Kidney glomerular epithelial cell (primary cell): ENCODE measurements at regions not wholly inside any gene's neighbourhood (a gene's known extent, or its start where the extent isn't known, plus 50 kb on each side); places are given as distances from the start of the nearest gene placed in this dataset.

Experiments
- DNase-seq: peaks from one replicate; lab custom pipeline; 2025; lab: John Stamatoyannopoulos, UW

GRCh38 chr1:42096554-42096953, 56.7 kb upstream of the GUCA2B start:
- no peak for DNase-seq

DNA sequence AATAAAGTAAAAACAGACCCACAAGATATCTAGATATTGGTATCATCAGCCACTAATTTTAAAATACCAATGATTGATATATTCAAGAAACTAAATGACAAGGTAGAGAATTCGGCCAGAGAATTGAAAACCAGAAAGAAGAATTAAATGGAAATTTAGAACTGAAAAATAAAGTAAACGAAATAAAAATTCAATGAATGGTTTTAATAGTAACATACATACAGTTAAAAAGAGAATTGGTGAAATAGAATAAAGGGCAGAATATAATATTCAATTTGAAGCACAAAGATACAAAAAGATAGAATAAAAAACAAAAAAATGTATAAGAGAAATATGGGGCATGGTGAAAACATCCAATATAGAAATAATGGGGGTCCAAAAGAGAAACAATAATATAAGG, 64.0 kb upstream of the GUCA2B start:
- no peak for DNase-seq

- no peak for DNase-seq
Observed at GRCh38 chr1:42086146-42086545, 67.1 kb upstream of the GUCA2B start.

- DNase-seq = no peak
Observed at GRCh38 chr1:42085596-42085995, 67.6 kb upstream of the GUCA2B start.

- DNase-seq = no peak
Observed at GRCh38 chr1:42081475-42081874, 71.7 kb upstream of the GUCA2B start.

DNA sequence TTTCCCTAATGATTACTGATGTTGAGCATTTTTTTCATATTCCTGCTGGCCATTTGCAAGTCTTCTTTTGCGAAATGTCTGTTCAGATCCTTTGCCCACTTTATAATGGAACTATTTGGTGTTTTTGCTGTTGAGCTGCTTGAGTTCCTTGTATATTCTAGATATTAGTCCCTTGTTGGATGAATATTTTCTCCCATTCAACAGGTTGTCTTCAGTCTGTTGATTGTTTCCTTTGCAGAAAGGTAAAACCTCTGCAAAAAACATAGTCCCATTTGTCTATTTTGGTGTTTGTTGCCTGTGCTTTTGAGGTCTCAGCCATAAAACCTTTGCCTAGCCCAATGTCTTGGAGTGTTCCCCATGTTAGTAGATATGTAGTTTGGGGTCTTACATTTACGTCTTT, 78.0 kb upstream of the GUCA2B start:
- DNase-seq = no peak

- DNase-seq = no peak
Observed at GRCh38 chr1:42070996-42071395, 82.2 kb upstream of the GUCA2B start.

- no peak for DNase-seq
Observed at GRCh38 chr1:42057800-42058199, 95.4 kb upstream of the GUCA2B start.

- DNase-seq = no peak
Observed at GRCh38 chr1:42056460-42056859, 96.8 kb upstream of the GUCA2B start.

DNA sequence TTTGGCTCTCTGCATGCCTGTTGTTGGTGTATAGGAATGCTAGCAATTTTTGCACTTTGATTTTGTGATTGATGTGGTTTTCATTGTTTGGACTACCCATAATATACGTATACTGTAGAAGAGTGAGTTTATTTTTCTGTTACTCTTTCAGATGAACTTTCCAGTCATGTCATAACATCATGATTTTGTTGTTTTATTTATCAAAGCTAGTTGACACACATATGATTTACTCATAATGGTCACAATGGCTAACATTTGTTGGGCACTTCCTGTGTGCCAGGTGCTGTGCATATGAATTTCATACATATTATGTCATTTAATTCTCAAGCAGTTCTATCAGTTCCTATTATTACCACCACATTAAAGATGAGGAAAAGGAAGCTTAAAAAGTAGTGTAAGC, 98.1 kb upstream of the GUCA2B start:
- DNase-seq = no peak

- no peak for DNase-seq
Observed at GRCh38 chr1:42052072-42052699, 101.0 kb upstream of the GUCA2B start.

DNA sequence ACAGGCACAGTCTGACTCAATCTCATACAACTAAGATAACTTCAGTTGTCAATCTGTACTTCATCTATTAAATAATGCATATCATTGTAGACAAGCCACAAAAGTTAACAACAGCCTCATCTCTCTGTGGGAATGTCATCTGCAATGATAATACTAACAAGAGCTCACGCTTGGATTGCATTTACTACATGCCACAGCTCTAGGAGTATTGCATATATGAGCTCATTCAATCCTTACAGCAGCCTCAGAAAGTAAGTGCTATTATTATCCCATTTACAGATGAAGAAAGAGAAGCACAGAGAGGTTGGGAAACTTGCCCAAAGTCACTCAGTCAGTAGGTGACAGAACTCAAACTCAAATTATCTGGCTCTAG, 105.7 kb upstream of the GUCA2B start:
- DNase-seq = no peak

GRCh38 chr1:42046761-42047507, 106.3 kb upstream of the GUCA2B start:
- no peak for DNase-seq

DNA sequence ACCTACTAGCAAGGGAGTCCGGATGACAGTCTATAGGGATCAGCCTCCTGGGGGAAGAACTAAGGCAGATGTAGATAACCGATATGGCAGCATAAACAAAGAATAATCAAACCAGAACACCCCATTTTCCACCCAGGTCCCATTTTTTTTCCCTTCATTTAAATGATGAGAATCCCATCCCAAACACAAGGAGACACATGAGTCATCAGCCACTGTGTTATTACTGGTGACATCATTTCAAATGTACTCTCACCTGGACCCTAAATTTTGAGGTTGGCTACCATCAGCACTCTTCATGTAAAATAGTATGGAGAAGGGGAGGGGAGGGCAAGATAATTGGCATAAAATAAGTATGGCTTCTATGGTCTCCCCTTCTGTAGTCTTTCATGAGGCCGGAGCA, 108.9 kb upstream of the GUCA2B start:
- DNase-seq = no peak

GRCh38 chr1:42043811-42044210, 109.4 kb upstream of the GUCA2B start:
- DNase-seq = no peak

GRCh38 chr1:42043182-42043581, 110.0 kb upstream of the GUCA2B start:
- no peak for DNase-seq

GRCh38 chr1:42041031-42041430, 112.2 kb upstream of the GUCA2B start:
- no peak for DNase-seq

DNA sequence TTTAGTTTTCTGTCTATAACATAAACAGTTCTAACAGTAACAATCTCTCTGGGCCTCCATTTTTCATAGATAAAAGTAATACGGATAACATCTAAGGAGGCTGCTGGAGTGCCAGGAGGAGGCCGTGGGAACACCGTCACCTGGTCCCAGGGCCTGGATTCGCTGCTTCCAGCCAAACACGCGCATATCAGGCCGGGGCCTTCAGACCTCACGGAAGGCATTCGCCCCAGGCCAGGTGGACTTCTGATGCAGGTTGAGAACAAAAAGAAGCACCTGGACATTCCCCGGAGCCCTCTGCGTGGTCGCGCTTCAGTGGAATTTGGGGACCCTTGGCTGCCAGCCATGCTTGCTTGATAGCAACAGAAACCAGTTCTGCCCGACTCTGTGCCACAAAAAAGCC, 113.1 kb upstream of the GUCA2B start:
- no peak for DNase-seq

DNA sequence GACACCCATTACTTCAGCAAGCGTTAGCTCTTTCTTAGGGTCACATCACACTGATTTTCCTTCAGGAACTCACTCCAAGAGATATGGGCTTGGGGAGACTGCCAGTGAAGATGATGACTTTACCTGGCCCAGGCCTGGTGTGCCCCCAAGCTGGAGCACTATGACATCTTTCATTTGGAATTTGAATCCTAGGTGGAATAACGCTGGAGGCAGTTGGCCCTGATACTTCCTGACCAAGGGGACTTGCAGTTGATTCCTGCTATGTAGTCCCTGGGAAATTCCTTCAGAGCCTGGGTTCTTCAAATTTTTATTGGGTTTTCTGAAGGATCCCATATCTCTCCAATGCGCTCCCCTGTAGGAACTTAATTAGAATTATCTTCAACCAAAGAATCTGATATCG, 114.9 kb upstream of the GUCA2B start:
- no peak for DNase-seq

DNA sequence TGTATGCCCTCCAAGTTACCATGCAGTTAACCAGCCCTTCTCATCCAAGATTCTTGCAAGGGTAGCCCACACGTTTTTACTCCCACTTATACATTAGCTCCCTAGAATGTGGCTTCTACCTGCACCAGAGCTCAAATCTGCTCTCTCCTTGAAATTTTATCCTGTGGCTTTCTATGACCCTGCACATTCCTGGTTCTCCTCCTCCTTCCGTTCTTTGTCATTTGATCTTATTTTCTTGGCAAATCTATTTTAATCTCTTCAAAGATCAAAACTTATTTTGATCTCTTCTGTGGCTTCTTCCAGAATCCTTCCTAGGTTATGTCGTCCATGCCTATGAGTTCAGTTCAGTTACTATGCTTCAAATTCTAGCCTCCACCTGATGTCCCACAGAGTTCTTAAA, 115.6 kb upstream of the GUCA2B start:
- no peak for DNase-seq

GRCh38 chr1:42037161-42037560, 116.0 kb upstream of the GUCA2B start:
- no peak for DNase-seq

- DNase-seq = peak; percentile 93
Observed at GRCh38 chr1:42035830-42036604, 117.2 kb upstream of the GUCA2B start.

GRCh38 chr1:42035205-42035829, 116.6 kb upstream of the HIVEP3 start:
- no peak for DNase-seq
